WTC11 (cell line): ENCODE measurements at regions not wholly inside any gene's neighbourhood (a gene's known extent, or its start where the extent isn't known, plus 50 kb on each side); places are given as distances from the start of the nearest gene placed in this dataset.
A peak's percentile ranks its signal among the peaks of the same experiment; 100 is the strongest.

Experiments used
- ATAC-seq: fragments of 200-7000 bp; cut with Tn5 transposase; 2 replicates; pipeline ENCODE4 v1.10.0; 2021; ENCODE audit warnings: mild to moderate bottlenecking, moderate library complexity
- CTCF ChIA-PET: fragments of 300-600 bp; sonication (Branson Sonifier 250); formaldehyde crosslinking; loops from one replicate; lab custom pipeline; 2021; ENCODE audit warnings: antibody characterized with exemption; lab: Charles Lee
- POLR2A ChIA-PET: fragments of 350-600 bp; sonication (Branson Sonifier 250); formaldehyde crosslinking; loops from one replicate; lab custom pipeline; 2021; ENCODE audit warnings: antibody characterized with exemption; lab: Charles Lee
- DNase-seq: peaks from one replicate; pipeline ENCODE4 v3.0.0; 2021; ENCODE audit warnings: low spot score
- H3K27ac Mint-ChIP-seq: 2 replicates; pipeline ENCODE4 v1.8.0; 2021; ENCODE audit warnings: mixed read lengths
- H3K27me3 Mint-ChIP-seq: 2 replicates; pipeline ENCODE4 v1.8.0; 2021; ENCODE audit warnings: low read depth, mild to moderate bottlenecking, moderate library complexity, mixed read lengths
- H3K36me3 Mint-ChIP-seq: 2 replicates; pipeline ENCODE4 v1.8.0; 2021; ENCODE audit warnings: mixed read lengths
- H3K4me1 Mint-ChIP-seq: 2 replicates; pipeline ENCODE4 v1.8.0; 2022; ENCODE audit warnings: mixed read lengths
- H3K4me3 Mint-ChIP-seq: 2 replicates; pipeline ENCODE4 v1.8.0; 2021; ENCODE audit warnings: mild to moderate bottlenecking, moderate library complexity, mixed read lengths
- H3K9me3 Mint-ChIP-seq: 2 replicates; pipeline ENCODE4 v1.8.0; 2021; ENCODE audit warnings: mixed read lengths
- ATF6 ChIP-seq: sonication (generic); formaldehyde crosslinking; IDR thresholded peaks from 2 replicates; pipeline ENCODE4 v1.8.1; 2023; ENCODE audit warnings: mild to moderate bottlenecking, missing genetic modification reagents
- CBFB ChIP-seq: sonication (generic); formaldehyde crosslinking; IDR thresholded peaks from 2 replicates; pipeline ENCODE4 v1.8.1; 2022; ENCODE audit warnings: mild to moderate bottlenecking, low read depth, missing genetic modification reagents
- E2F4 ChIP-seq: sonication (generic); formaldehyde crosslinking; IDR thresholded peaks from 2 replicates; pipeline ENCODE4 v1.8.1; 2022; ENCODE audit warnings: low read depth, mild to moderate bottlenecking, moderate library complexity, missing genetic modification reagents, borderline replicate concordance
- EMX1 ChIP-seq: fragments of 250-450 bp; sonication (Bioruptor Pico); IDR thresholded peaks from 2 replicates; pipeline ENCODE4 v1.8.0; 2021; ENCODE audit warnings: mild to moderate bottlenecking
- GRHL2 ChIP-seq: fragments of 250-450 bp; sonication (Bioruptor Pico); IDR thresholded peaks from 2 replicates; pipeline ENCODE4 v1.8.0; 2022; ENCODE audit warnings: mild to moderate bottlenecking, moderate library complexity; ENCODE audit not compliant: insufficient replicate concordance, severe bottlenecking
- JUN ChIP-seq: sonication (generic); formaldehyde crosslinking; IDR thresholded peaks from 2 replicates; pipeline ENCODE4 v1.8.0; 2023; ENCODE audit warnings: mild to moderate bottlenecking, missing genetic modification reagents
- MYBL2 ChIP-seq: sonication (generic); formaldehyde crosslinking; IDR thresholded peaks from 2 replicates; pipeline ENCODE4 v1.8.1; 2023; ENCODE audit warnings: mild to moderate bottlenecking, moderate library complexity, missing genetic modification reagents
- NFE2L1 ChIP-seq: sonication (generic); formaldehyde crosslinking; IDR thresholded peaks from 2 replicates; pipeline ENCODE4 v1.8.1; 2023; ENCODE audit warnings: missing genetic modification reagents
- NR3C1 ChIP-seq: sonication (generic); formaldehyde crosslinking; conservative IDR thresholded peaks from 2 replicates; pipeline ENCODE4 v1.8.1; 2023; ENCODE audit warnings: low read depth, mild to moderate bottlenecking, missing genetic modification reagents
- OVOL2 ChIP-seq: fragments of 250-450 bp; sonication (Bioruptor Pico); IDR thresholded peaks from 2 replicates; pipeline ENCODE4 v1.9.0; 2021; ENCODE audit warnings: mild to moderate bottlenecking, borderline replicate concordance
- SMAD4 ChIP-seq: sonication (generic); formaldehyde crosslinking; IDR thresholded peaks from 2 replicates; pipeline ENCODE4 v1.8.0; 2022; ENCODE audit warnings: mild to moderate bottlenecking, missing genetic modification reagents
- SOX15 ChIP-seq: fragments of 250-450 bp; sonication (Bioruptor Pico); IDR thresholded peaks from 2 replicates; pipeline ENCODE4 v1.9.0; 2021; ENCODE audit warnings: mild to moderate bottlenecking
- TP53 ChIP-seq: sonication (generic); formaldehyde crosslinking; IDR thresholded peaks from 2 replicates; pipeline ENCODE4 v1.8.1; 2023; ENCODE audit warnings: mild to moderate bottlenecking, missing genetic modification reagents
- USF2 ChIP-seq: sonication (generic); formaldehyde crosslinking; IDR thresholded peaks from 2 replicates; pipeline ENCODE4 v1.8.1; 2023; ENCODE audit warnings: mild to moderate bottlenecking, missing genetic modification reagents, moderate library complexity
- ZNF121 ChIP-seq: sonication (generic); formaldehyde crosslinking; IDR thresholded peaks from 2 replicates; pipeline ENCODE4 v1.8.0; 2023; ENCODE audit warnings: missing genetic modification reagents
- ZNF232 ChIP-seq: sonication (generic); formaldehyde crosslinking; IDR thresholded peaks from 2 replicates; pipeline ENCODE4 v1.8.0; 2022; ENCODE audit warnings: mild to moderate bottlenecking, missing genetic modification reagents
- ZNF423 ChIP-seq: fragments of 250-450 bp; sonication (Bioruptor Pico); IDR thresholded peaks from 2 replicates; pipeline ENCODE4 v2.1.2; 2022; ENCODE audit warnings: mild to moderate bottlenecking, moderate library complexity
- TF ChIP-seq, protein P1 (sequence below): sonication (generic); formaldehyde crosslinking; conservative IDR thresholded peaks from 2 replicates; pipeline ENCODE4 v1.8.1; 2023; ENCODE audit warnings: mild to moderate bottlenecking, low read depth, missing genetic modification reagents, moderate library complexity
- TF ChIP-seq, protein P2 (sequence below): sonication (generic); formaldehyde crosslinking; IDR thresholded peaks from 2 replicates; pipeline ENCODE4 v1.8.0; 2022; ENCODE audit warnings: mild to moderate bottlenecking, missing genetic modification reagents

GRCh38 chr4:28754376-28754775 lies 1893.7 kb downstream of the STIM2 start:
- peak overlapping the region; percentile 23 for H3K4me3 Mint-ChIP-seq
- peak overlapping the region; percentile 52 for H3K27ac Mint-ChIP-seq

GRCh38 chr4:28755081-28755480 lies 1894.4 kb downstream of the STIM2 start:
- CTCF ChIA-PET, result no interaction called here
- ATAC-seq, result no peak

More at GRCh38 chr4:28754376-28754775, 1893.7 kb downstream of the STIM2 start:
- TF ChIP-seq GRHL2 (CRISPR knock-in tag) (no peak), TP53 (no peak), EMX1 (no peak), NR3C1 (CRISPR knock-in tag) (no peak), JUN (CRISPR knock-in tag) (no peak), ZNF232 (CRISPR knock-in tag) (no peak), OVOL2 (CRISPR knock-in tag) (no peak), ZNF423 (CRISPR knock-in tag) (no peak), SOX15 (CRISPR knock-in tag) (no peak), NFE2L1 (no peak), CBFB (CRISPR knock-in tag) (no peak)
- TF ChIP-seq, protein P1, sequence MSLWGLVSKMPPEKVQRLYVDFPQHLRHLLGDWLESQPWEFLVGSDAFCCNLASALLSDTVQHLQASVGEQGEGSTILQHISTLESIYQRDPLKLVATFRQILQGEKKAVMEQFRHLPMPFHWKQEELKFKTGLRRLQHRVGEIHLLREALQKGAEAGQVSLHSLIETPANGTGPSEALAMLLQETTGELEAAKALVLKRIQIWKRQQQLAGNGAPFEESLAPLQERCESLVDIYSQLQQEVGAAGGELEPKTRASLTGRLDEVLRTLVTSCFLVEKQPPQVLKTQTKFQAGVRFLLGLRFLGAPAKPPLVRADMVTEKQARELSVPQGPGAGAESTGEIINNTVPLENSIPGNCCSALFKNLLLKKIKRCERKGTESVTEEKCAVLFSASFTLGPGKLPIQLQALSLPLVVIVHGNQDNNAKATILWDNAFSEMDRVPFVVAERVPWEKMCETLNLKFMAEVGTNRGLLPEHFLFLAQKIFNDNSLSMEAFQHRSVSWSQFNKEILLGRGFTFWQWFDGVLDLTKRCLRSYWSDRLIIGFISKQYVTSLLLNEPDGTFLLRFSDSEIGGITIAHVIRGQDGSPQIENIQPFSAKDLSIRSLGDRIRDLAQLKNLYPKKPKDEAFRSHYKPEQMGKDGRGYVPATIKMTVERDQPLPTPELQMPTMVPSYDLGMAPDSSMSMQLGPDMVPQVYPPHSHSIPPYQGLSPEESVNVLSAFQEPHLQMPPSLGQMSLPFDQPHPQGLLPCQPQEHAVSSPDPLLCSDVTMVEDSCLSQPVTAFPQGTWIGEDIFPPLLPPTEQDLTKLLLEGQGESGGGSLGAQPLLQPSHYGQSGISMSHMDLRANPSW (CRISPR knock-in tag), result no peak
- TF ChIP-seq, protein P2, sequence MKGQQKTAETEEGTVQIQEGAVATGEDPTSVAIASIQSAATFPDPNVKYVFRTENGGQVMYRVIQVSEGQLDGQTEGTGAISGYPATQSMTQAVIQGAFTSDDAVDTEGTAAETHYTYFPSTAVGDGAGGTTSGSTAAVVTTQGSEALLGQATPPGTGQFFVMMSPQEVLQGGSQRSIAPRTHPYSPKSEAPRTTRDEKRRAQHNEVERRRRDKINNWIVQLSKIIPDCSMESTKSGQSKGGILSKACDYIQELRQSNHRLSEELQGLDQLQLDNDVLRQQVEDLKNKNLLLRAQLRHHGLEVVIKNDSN (CRISPR knock-in tag), result no peak
- TF ChIP-seq, all 79 proteins: peak for 0
- peaks cover 46% of the 10 kb centered on the region for H3K4me1 Mint-ChIP-seq
- no peak for DNase-seq
- ChIA-PET POLR2A (no interaction called here), CTCF (no interaction called here)
- H3K36me3 Mint-ChIP-seq, result no peaks in the 10 kb centered on the region
- no peaks in the 10 kb centered on the region; the same call in 1 of the 2 replicates for H3K9me3 Mint-ChIP-seq
- no peak for ATAC-seq
- no peaks in the 10 kb centered on the region for H3K27me3 Mint-ChIP-seq

More at GRCh38 chr4:28755081-28755480, 1894.4 kb downstream of the STIM2 start:
- TF ChIP-seq OVOL2 (CRISPR knock-in tag), result no peak
- TF ChIP-seq ZNF121 (CRISPR knock-in tag), result no peak
- no peak for TF ChIP-seq MYBL2 (CRISPR knock-in tag)
- no peak for TF ChIP-seq USF2 (CRISPR knock-in tag)
- no peak for TF ChIP-seq SMAD4 (CRISPR knock-in tag)
- no peak for TF ChIP-seq E2F4 (CRISPR knock-in tag)
- TF ChIP-seq ATF6 (CRISPR knock-in tag), result no peak
- TF ChIP-seq, all 79 proteins: peak for 0
- DNase-seq, result no peak
- no peak overlapping the region for H3K4me3 Mint-ChIP-seq
- POLR2A ChIA-PET, result no interaction called here
- H3K27me3 Mint-ChIP-seq, result no peaks in the 10 kb centered on the region
- peaks cover 42% of the 10 kb centered on the region for H3K4me1 Mint-ChIP-seq
- H3K9me3 Mint-ChIP-seq, result no peaks in the 10 kb centered on the region; the same call in 1 of the 2 replicates
- H3K36me3 Mint-ChIP-seq, result no peaks in the 10 kb centered on the region
- H3K27ac Mint-ChIP-seq, result no peak overlapping the region
